Body of pancreas (tissue), 4 donors: ENCODE measurements at regions not wholly inside any gene's neighbourhood (a gene's known extent, or its start where the extent isn't known, plus 50 kb on each side); places are given as distances from the start of the nearest gene placed in this dataset.

Source experiments
- ATAC-seq: fragments of 150-250 bp; one replicate; pipeline ENCODE4 v1.9.1; 2016
- DNase-seq, 4 donors: peaks; one replicate each; pipeline ENCODE4 v3.0.0-alpha.2; 2019
- H3K27ac ChIP-seq, 4 donors: fragments of 200-600 bp; sonication (generic); 1 replicate in 3 of 4; 2 replicates in 1 of 4; pipeline versions ENCODE4 v1.5.1 to v1.6.1; 2016 to 2019; ENCODE audit warnings: mild to moderate bottlenecking in 1 of 4, mixed read lengths in 1 of 4, moderate library complexity in 1 of 4
- H3K27me3 ChIP-seq, 2 donors: fragments of 200-600 bp; sonication (generic); one replicate each; pipeline ENCODE4 v1.6.0; 2016; ENCODE audit warnings: mild to moderate bottlenecking in 1 of 2
- H3K36me3 ChIP-seq, 2 donors: fragments of 200-600 bp; sonication (generic); replicated peaks in 1 of 2; 2 replicates each; pipeline ENCODE4 v1.5.1; 2016; ENCODE audit warnings: low read depth in 2 of 2; ENCODE audit not compliant: insufficient read depth in 1 of 2
- H3K4me1 ChIP-seq: fragments of 200-600 bp; sonication (generic); one replicate; pipeline ENCODE4 v1.6.0; 2016
- H3K4me3 ChIP-seq, 2 donors: fragments of 200-600 bp; sonication (generic); 1 replicate in 1 of 2; 2 replicates in 1 of 2; pipeline ENCODE4 v1.5.1; 2016 to 2019
- H3K9me3 ChIP-seq, 3 donors: fragments of 200-600 bp; sonication (generic); 1 replicate in 2 of 3; 2 replicates in 1 of 3; pipeline ENCODE4 v1.5.1; 2016
- POLR2A ChIP-seq, 3 donors: fragments of 450-650 bp; IDR thresholded peaks; one replicate each; pipeline ENCODE4 v1.6.1; 2016; ENCODE audit warnings: antibody characterized with exemption in 3 of 3, mild to moderate bottlenecking in 2 of 3
- WGBS, 2 donors: methylation state at CpG; one replicate each; pipeline ENCODE4 v1.1.5; 2017; 5-methylcytosine and 5-hydroxymethylcytosine counted together
- intact Hi-C: fragments of 100-400 bp; cut with DNase I; formaldehyde crosslinking; loops from one replicate; pipeline ENCODE4 v1.15.1; 2023
- TF ChIP-seq, protein P1 (sequence below), 7 experiments: fragments of 450-650 bp in 4 of 7; fragments of 200-600 bp in 3 of 7; sonication (generic) in 3 of 7; IDR thresholded peaks; one replicate each; pipeline ENCODE4 v1.5.1; 2016 to 2019; ENCODE audit warnings: antibody characterized with exemption in 7 of 7

GRCh38 chr2:120494446-120494845 is 148.5 kb downstream of the INHBB start:
- no peak for DNase-seq

DNA sequence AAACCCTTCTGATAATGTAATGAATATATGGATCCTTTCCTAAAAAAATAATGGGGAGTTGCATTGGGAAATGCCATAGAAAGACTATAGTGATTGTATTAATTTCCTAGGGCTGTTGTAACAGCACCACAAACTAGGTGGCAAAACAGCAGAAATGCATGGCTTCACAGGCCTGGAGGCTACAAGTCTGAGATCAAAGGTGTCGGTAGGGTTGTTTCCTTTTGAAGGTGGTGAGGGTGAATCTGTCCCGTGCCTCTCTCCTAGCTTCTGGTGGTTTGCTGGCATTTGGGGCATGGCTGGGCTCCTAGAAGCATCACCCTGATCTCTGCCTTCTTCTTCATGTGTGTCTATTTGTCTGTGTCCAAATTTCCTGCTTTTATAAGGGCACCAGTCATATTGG is 149.7 kb downstream of the INHBB start:
- 81 to 100% methylated on average over 2 of the region's 2 CpGs for WGBS, 2 donors
- no peak for DNase-seq

More at GRCh38 chr2:120494446-120494845, 148.5 kb downstream of the INHBB start:
- no peaks in the 10 kb centered on the region for H3K4me1 ChIP-seq
- no peaks in the 10 kb centered on the region for H3K36me3 ChIP-seq
- no peak overlapping the region for H3K27ac ChIP-seq
- H3K4me3 ChIP-seq: no peak overlapping the region
- TF ChIP-seq, protein P1, sequence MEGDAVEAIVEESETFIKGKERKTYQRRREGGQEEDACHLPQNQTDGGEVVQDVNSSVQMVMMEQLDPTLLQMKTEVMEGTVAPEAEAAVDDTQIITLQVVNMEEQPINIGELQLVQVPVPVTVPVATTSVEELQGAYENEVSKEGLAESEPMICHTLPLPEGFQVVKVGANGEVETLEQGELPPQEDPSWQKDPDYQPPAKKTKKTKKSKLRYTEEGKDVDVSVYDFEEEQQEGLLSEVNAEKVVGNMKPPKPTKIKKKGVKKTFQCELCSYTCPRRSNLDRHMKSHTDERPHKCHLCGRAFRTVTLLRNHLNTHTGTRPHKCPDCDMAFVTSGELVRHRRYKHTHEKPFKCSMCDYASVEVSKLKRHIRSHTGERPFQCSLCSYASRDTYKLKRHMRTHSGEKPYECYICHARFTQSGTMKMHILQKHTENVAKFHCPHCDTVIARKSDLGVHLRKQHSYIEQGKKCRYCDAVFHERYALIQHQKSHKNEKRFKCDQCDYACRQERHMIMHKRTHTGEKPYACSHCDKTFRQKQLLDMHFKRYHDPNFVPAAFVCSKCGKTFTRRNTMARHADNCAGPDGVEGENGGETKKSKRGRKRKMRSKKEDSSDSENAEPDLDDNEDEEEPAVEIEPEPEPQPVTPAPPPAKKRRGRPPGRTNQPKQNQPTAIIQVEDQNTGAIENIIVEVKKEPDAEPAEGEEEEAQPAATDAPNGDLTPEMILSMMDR (IDR thresholded peaks at IDR 0.05): no peak
- no peak for TF ChIP-seq POLR2A (IDR thresholded peaks at IDR 0.05)
- H3K9me3 ChIP-seq: no peaks in the 10 kb centered on the region
- H3K27me3 ChIP-seq: no peaks in the 10 kb centered on the region
- no peak for ATAC-seq
- intact Hi-C loops: no loop called here

GRCh38 chr2:120496235-120496634 is 150.3 kb downstream of the INHBB start:
- no peak overlapping the region for H3K27ac ChIP-seq
- no peaks in the 10 kb centered on the region for H3K4me1 ChIP-seq
- TF ChIP-seq POLR2A (IDR thresholded peaks at IDR 0.05): no peak
- TF ChIP-seq, protein P1 (IDR thresholded peaks at IDR 0.05): no peak
- no peaks in the 10 kb centered on the region for H3K27me3 ChIP-seq
- no peak overlapping the region for H3K4me3 ChIP-seq
- H3K36me3 ChIP-seq: no peaks in the 10 kb centered on the region
- intact Hi-C loops: no loop called here
- ATAC-seq (no peak), DNase-seq (no peak)
- no peaks in the 10 kb centered on the region for H3K9me3 ChIP-seq
- WGBS, 2 donors: 66 to 70% methylated on average over 6 to 7 of the region's 7 CpGs

More for the DNA sequence above, 149.7 kb downstream of the INHBB start:
- no peak overlapping the region for H3K27ac ChIP-seq
- H3K9me3 ChIP-seq: no peaks in the 10 kb centered on the region
- no peaks in the 10 kb centered on the region for H3K27me3 ChIP-seq
- intact Hi-C loops: no loop called here
- H3K4me3 ChIP-seq: no peak overlapping the region
- no peaks in the 10 kb centered on the region for H3K36me3 ChIP-seq
- H3K4me1 ChIP-seq: no peaks in the 10 kb centered on the region
- ATAC-seq: no peak
- TF ChIP-seq, protein P1 (IDR thresholded peaks at IDR 0.05): no peak
- TF ChIP-seq POLR2A (IDR thresholded peaks at IDR 0.05): no peak

- DNase-seq: no peak
- H3K9me3 ChIP-seq: no peaks in the 10 kb centered on the region
- no peaks in the 10 kb centered on the region for H3K27me3 ChIP-seq
- intact Hi-C loops: no loop called here
- H3K4me1 ChIP-seq: no peaks in the 10 kb centered on the region
- H3K36me3 ChIP-seq: no peaks in the 10 kb centered on the region
- ATAC-seq: no peak
- no peak overlapping the region for H3K27ac ChIP-seq
- WGBS, 2 donors: 69 to 77% methylated on average over 7 of the region's 7 CpGs
- no peak overlapping the region for H3K4me3 ChIP-seq
- no peak for TF ChIP-seq POLR2A (IDR thresholded peaks at IDR 0.05)
- TF ChIP-seq, protein P1 (IDR thresholded peaks at IDR 0.05): no peak
Observed at GRCh38 chr2:120496759-120497158, 150.8 kb downstream of the INHBB start.

- intact Hi-C loops: no loop called here
- Histone ChIP-seq H3K36me3 (no peaks in the 10 kb centered on the region), H3K4me1 (no peaks in the 10 kb centered on the region), H3K27ac (no peak overlapping the region), H3K4me3 (no peak overlapping the region), H3K9me3 (no peaks in the 10 kb centered on the region), H3K27me3 (no peaks in the 10 kb centered on the region)
- DNase-seq (no peak), ATAC-seq (no peak)
- WGBS, 2 donors: 86 to 93% methylated on average over 4 to 7 of the region's 7 CpGs
- no peak for TF ChIP-seq POLR2A (IDR thresholded peaks at IDR 0.05)
- TF ChIP-seq, protein P1 (IDR thresholded peaks at IDR 0.05): no peak
Observed at GRCh38 chr2:120497261-120497977, 151.5 kb downstream of the INHBB start.
